GM12874 (cell line): ENCODE measurements at regions not wholly inside any gene's neighbourhood (a gene's known extent, or its start where the extent isn't known, plus 50 kb on each side); places are given as distances from the start of the nearest gene placed in this dataset.

Experiments
- TF ChIP-seq, protein P1 (sequence below): IDR thresholded peaks from 2 replicates; pipeline ENCODE4 v1.5.1; 2011; ENCODE audit warnings: low read depth, mild to moderate bottlenecking, control low read depth, low read length, moderate library complexity; ENCODE audit not compliant: insufficient read depth

- TF ChIP-seq, protein P1, sequence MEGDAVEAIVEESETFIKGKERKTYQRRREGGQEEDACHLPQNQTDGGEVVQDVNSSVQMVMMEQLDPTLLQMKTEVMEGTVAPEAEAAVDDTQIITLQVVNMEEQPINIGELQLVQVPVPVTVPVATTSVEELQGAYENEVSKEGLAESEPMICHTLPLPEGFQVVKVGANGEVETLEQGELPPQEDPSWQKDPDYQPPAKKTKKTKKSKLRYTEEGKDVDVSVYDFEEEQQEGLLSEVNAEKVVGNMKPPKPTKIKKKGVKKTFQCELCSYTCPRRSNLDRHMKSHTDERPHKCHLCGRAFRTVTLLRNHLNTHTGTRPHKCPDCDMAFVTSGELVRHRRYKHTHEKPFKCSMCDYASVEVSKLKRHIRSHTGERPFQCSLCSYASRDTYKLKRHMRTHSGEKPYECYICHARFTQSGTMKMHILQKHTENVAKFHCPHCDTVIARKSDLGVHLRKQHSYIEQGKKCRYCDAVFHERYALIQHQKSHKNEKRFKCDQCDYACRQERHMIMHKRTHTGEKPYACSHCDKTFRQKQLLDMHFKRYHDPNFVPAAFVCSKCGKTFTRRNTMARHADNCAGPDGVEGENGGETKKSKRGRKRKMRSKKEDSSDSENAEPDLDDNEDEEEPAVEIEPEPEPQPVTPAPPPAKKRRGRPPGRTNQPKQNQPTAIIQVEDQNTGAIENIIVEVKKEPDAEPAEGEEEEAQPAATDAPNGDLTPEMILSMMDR, result no peak
Observed at GRCh38 chr2:200054681-200055468, 99.5 kb downstream of the MAIP1 start.

DNA sequence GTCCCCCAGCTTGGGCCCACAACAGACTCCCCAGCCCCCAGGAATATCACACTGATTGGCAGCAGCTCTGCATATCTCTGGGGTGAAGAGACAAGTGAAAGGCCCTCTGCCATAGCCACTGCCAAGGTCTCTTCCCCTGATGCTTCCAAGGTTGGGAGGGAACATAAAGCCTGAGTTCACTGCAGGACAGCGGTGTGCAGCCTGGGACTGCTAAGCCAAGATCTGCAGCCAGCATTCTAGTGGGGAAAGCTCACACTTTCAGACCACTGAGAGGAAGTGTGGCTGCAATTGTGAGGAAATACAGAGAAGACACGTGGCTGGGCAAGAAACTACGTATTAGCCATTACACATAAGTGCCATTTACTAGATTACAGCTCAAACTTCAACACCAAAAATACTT, 100.7 kb downstream of the MAIP1 start:
- TF ChIP-seq, protein P1, result no peak

DNA sequence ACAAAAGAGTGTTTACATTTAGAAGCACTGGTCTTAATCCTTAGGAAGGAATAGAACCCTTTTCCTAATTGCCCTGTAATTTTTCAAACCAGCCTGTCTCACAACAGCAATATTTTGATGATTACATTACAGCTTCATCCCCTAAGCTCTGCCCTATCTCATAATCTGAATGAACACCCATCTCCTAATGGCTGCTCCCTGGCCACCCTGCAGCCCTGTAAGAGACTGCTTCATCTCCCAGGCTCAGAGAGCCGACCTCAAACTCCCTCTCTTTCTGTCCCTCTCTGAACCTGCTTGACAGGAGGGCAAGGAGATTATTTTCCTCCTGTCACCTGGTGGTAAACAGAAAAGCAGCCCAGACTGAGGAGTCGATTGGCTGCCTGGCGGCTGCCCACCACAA, 107.8 kb downstream of the MAIP1 start:
- TF ChIP-seq, protein P1, result no peak

- TF ChIP-seq, protein P1, result no peak
Observed at GRCh38 chr2:200064879-200065278, 109.5 kb downstream of the MAIP1 start.

DNA sequence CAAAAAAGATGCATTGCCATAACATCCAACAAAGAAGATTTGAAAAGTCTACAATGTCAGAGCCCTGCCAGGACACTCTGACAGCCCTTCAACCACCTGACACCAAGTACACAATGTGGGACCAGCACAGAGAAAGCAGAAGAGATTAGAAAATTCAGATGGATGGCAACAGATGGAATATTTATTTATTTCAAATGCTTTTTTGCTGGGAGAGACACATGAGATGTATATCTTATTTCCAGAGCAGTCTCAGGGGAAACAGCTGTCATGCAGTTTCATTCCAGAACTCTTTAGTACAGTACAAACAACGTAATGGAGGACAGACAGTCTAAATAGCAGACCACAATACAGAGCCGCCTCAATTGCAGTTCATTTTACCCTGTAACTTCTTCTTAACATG, 110.1 kb downstream of the MAIP1 start:
- TF ChIP-seq, protein P1, result no peak

DNA sequence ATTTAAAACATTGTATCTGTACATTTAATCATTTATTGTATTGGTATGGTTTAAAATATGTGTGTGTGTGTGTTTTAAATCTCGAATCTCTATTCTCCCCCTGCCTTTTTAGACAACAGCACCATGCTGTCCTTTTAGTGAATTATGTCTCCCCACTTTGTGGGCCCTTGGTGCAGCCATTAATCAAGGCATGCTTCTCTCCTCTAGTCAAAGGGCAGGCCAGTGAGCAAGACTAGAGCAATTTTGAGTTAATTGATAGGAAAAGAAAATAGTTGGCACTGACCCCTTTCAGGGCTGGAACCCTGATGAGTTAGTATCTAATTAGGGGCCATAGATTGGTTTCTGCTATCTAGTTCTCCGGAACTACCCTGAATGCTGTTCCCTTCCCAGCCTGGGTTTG, 111.0 kb downstream of the MAIP1 start:
- TF ChIP-seq, protein P1, result no peak

- TF ChIP-seq, protein P1, result no peak
Observed at GRCh38 chr2:200068642-200069041, 113.3 kb downstream of the MAIP1 start.
